Prostate gland (tissue), 2 donors: ENCODE measurements at regions not wholly inside any gene's neighbourhood (a gene's known extent, or its start where the extent isn't known, plus 50 kb on each side); places are given as distances from the start of the nearest gene placed in this dataset.

Experiments used
- CTCF ChIP-seq, 4 experiments: fragments of 200-600 bp in 2 of 4; fragments of 450-650 bp in 2 of 4; sonication (generic) in 2 of 4; IDR thresholded peaks; 1 replicate in 3 of 4; 2 replicates in 1 of 4; pipeline ENCODE4 v1.5.1; 2016 to 2019; ENCODE audit warnings: antibody characterized with exemption in 4 of 4, mild to moderate bottlenecking in 2 of 4, moderate library complexity in 2 of 4
- POLR2A ChIP-seq: fragments of 450-650 bp; IDR thresholded peaks from one replicate; pipeline ENCODE4 v1.6.1; 2016; ENCODE audit warnings: antibody characterized with exemption, mild to moderate bottlenecking
- POLR2AphosphoS5 ChIP-seq: sonication (generic); formaldehyde crosslinking; IDR thresholded peaks from one replicate; pipeline ENCODE4 v1.6.1; 2017; ENCODE audit warnings: antibody characterized with exemption

DNA sequence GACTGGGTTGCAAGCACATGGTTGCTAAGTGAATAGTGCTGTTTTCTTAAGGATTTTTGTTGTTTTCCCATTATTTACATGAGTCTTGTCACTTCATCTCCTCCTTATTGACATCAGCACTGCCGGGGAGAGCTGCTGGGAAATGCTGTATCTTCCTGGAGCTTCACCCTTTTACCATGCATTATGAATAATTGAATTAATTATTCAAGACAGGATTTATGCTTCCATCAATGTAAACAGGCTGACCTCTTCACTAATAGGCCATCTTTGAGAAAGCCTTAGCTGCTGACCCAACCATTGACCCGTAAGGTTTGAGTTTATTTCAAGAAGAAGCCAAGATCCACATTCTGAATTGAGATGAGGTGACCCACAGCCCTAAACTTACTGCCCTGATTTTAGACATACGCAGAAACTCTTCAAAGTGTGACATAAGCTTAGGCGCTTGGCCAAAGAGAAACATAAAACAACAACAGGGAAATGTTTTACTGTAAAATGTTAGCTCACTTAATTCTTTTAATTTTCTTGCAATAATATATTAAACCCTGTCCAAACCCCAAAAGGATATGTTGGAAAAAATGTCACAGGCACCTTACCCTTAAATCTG is 365.5 kb upstream of the SYT4 start:
- TF ChIP-seq CTCF (IDR thresholded peaks at IDR 0.05) (no peak), POLR2AphosphoS5 (no peak), POLR2A (no peak)
